ENCODE measurements at regions not wholly inside any gene's neighbourhood (a gene's known extent, or its start where the extent isn't known, plus 50 kb on each side); places are given as distances from the start of the nearest gene placed in this dataset.

- Histone ChIP-seq H3K9me2 (ENCODE audit: insufficient read depth) (no peaks in the 10 kb centered on the region), H3K9ac (no peak overlapping the region), H2AFZ (no peak overlapping the region), H3K4me1 (ENCODE audit: insufficient read depth) (no peaks in the 10 kb centered on the region), H3K27me3 (replicated peaks; ENCODE audit: insufficient read depth) (no peaks in the 10 kb centered on the region), H3K79me2 (ENCODE audit: insufficient read depth) (no peaks in the 10 kb centered on the region), H3K27ac (no peak overlapping the region), H3K9me3 (ENCODE audit: low read depth) (no peaks in the 10 kb centered on the region), H4K20me1 (ENCODE audit: insufficient read depth) (no peaks in the 10 kb centered on the region), H3K4me3 (no peak overlapping the region), H3F3A (ENCODE audit: insufficient read depth) (no peaks in the 10 kb centered on the region), H3K36me3 (ENCODE audit: low read depth) (no peaks in the 10 kb centered on the region), H3K4me2 (ENCODE audit: unreplicated experiment) (no peak overlapping the region)
- in situ Hi-C loops (cut with MboI), result no loop called here
- WGBS, 2 experiments (ENCODE audit: low coverage in 1 of 2, low lambda C conversion rate in 2 of 2, missing lambda C conversion rate in 2 of 2), result 16 to 21% methylated on average over 3 of the region's 3 CpGs
- TF ChIP-seq EZH2phosphoT487 (IDR thresholded peaks at IDR 0.05; ENCODE audit: insufficient read depth, low read depth) (no peak), EZH2 (IDR thresholded peaks at IDR 0.05; ENCODE audit: insufficient read depth, poor library complexity, severe bottlenecking) (no peak)
- no peak for DNase-seq
Observed at GRCh38 chr3:83513677-83514076, 1445.1 kb upstream of the CADM2 start.

DNA sequence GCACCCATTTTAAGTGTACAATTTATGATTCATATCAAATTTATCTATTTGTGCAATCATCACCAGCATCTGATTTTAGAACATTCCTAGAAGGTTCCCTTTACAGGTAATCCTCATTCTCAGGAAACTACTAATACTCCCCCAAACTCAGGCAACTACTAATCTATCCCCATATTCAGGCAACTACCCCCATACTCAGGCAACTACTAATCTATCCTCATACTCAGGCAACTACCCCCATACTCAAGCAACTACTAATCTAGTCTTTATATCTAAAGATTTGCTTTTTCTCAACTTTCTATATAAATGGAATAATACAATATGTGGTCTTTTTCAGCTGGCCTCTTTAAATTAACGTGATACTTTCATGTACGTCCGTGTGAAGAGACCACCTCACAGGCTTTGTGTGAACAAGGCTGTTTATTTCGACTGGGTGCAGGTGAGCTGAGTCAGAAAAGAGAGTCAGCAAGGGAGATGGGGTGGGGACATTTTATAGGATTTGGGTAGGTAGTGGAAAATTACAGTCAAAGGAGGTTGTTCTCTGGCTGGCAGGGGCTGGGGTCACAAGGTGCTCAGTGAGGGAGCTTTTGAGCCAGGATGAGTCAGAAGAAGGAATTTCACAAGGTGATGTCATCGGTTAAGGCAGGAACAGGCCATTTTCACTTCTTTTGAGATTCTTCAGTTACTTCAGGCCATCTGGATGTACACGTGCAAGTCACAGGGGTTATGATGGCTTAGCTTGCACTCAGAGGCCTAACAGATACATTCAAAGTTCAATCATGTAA, 1444.5 kb upstream of the CADM2 start:
- Histone ChIP-seq H3F3A (ENCODE audit: insufficient read depth) (no peaks in the 10 kb centered on the region), H3K9me2 (ENCODE audit: insufficient read depth) (no peaks in the 10 kb centered on the region), H4K20me1 (ENCODE audit: insufficient read depth) (no peaks in the 10 kb centered on the region), H3K79me2 (ENCODE audit: insufficient read depth) (no peaks in the 10 kb centered on the region), H3K27ac (no peak overlapping the region), H3K9ac (no peak overlapping the region), H3K4me2 (ENCODE audit: unreplicated experiment) (no peak overlapping the region), H3K27me3 (replicated peaks; ENCODE audit: insufficient read depth) (no peaks in the 10 kb centered on the region), H3K4me3 (no peak overlapping the region), H3K4me1 (ENCODE audit: insufficient read depth) (no peaks in the 10 kb centered on the region), H3K36me3 (ENCODE audit: low read depth) (no peaks in the 10 kb centered on the region), H3K9me3 (ENCODE audit: low read depth) (no peaks in the 10 kb centered on the region), H2AFZ (no peak overlapping the region)
- DNase-seq, result no peak
- in situ Hi-C loops (cut with MboI), result no loop called here
- 47 to 55% methylated on average over 6 of the region's 6 CpGs for WGBS, 2 experiments (ENCODE audit: low coverage in 1 of 2, low lambda C conversion rate in 2 of 2, missing lambda C conversion rate in 2 of 2)
- TF ChIP-seq EZH2phosphoT487 (IDR thresholded peaks at IDR 0.05; ENCODE audit: insufficient read depth, low read depth) (no peak), EZH2 (IDR thresholded peaks at IDR 0.05; ENCODE audit: insufficient read depth, poor library complexity, severe bottlenecking) (no peak)

DNA sequence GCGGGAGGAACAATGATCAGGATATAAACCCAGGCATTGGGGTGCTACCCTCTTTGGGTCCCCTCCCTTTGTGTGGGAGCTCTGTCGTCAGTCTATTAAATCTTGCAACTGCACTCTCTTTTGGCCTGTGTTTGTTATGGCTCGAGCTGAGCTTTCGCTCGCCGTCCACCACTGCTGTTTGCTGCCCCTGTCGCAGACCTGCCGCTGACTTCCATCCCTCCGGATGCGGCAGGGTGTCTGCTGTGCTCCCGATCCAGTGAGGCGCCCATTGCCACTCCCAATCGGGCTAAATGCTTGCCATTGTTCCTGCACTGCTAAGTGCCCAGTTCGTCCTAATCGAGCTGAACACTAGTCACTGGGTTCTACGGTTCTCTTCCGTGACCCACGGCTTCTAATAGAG, 1443.7 kb upstream of the CADM2 start:
- H3K36me3 ChIP-seq (ENCODE audit: low read depth), result no peaks in the 10 kb centered on the region

DNA sequence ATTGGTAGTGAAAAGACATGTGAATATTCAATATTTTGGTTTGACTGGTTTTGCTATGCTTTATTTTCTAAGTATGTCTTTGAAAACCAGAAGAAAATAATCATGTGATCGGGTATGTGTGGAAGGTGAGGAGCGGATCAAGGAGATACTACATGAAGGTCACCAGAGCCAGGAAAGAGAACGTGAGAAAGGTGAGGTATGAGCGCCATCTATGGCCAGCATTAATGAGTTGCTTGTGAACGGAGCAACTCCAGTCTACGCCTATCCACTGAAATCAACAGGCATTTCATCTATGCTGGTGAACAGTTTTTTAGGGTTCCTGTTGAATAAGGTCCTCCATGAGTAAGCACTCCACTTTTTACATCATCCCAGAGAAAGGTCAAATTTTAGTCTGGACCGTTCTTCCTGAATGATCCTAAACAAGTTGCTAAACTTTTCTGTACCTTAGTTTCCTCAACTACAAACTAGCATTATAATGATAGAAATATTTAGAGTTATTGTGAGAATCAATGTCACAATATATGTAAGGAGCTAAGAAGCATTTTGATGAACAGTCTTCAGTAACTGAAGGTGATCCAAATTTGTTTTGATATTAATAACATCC, 1435.2 kb upstream of the CADM2 start:
- no peaks in the 10 kb centered on the region for H4K20me1 ChIP-seq (ENCODE audit: insufficient read depth)
- peak; percentile 40 for DNase-seq
- in situ Hi-C loops (cut with MboI), result no loop called here
- no peaks in the 10 kb centered on the region for H3F3A ChIP-seq (ENCODE audit: insufficient read depth)
- no peaks in the 10 kb centered on the region for H3K36me3 ChIP-seq (ENCODE audit: low read depth)
- 26 to 34% methylated on average over 7 of the region's 7 CpGs for WGBS, 2 experiments (ENCODE audit: low coverage in 1 of 2, low lambda C conversion rate in 2 of 2, missing lambda C conversion rate in 2 of 2)
- TF ChIP-seq EZH2 (IDR thresholded peaks at IDR 0.05; ENCODE audit: insufficient read depth, poor library complexity, severe bottlenecking), result no peak
- TF ChIP-seq EZH2phosphoT487 (IDR thresholded peaks at IDR 0.05; ENCODE audit: insufficient read depth, low read depth), result no peak
- H3K27ac ChIP-seq, result no peak overlapping the region
- no peaks in the 10 kb centered on the region for H3K79me2 ChIP-seq (ENCODE audit: insufficient read depth)
- H2AFZ ChIP-seq, result no peak overlapping the region
- H3K9me2 ChIP-seq (ENCODE audit: insufficient read depth), result no peaks in the 10 kb centered on the region
- no peak overlapping the region for H3K4me2 ChIP-seq (ENCODE audit: unreplicated experiment)
- H3K27me3 ChIP-seq (replicated peaks; ENCODE audit: insufficient read depth), result no peaks in the 10 kb centered on the region
- H3K9me3 ChIP-seq (ENCODE audit: low read depth), result no peaks in the 10 kb centered on the region
- no peak overlapping the region for H3K9ac ChIP-seq
- H3K4me1 ChIP-seq (ENCODE audit: insufficient read depth), result no peaks in the 10 kb centered on the region
- H3K4me3 ChIP-seq, result no peak overlapping the region

More for the DNA sequence above, 1443.7 kb upstream of the CADM2 start:
- no peak for DNase-seq
- no peaks in the 10 kb centered on the region for H4K20me1 ChIP-seq (ENCODE audit: insufficient read depth)
- H3K4me3 ChIP-seq, result no peak overlapping the region
- no peak for TF ChIP-seq EZH2phosphoT487 (IDR thresholded peaks at IDR 0.05; ENCODE audit: insufficient read depth, low read depth)
- no peak for TF ChIP-seq EZH2 (IDR thresholded peaks at IDR 0.05; ENCODE audit: insufficient read depth, poor library complexity, severe bottlenecking)
- no peaks in the 10 kb centered on the region for H3K4me1 ChIP-seq (ENCODE audit: insufficient read depth)
- H3K27me3 ChIP-seq (replicated peaks; ENCODE audit: insufficient read depth), result no peaks in the 10 kb centered on the region
- no peaks in the 10 kb centered on the region for H3F3A ChIP-seq (ENCODE audit: insufficient read depth)
- in situ Hi-C loops (cut with MboI), result no loop called here
- H3K9ac ChIP-seq, result no peak overlapping the region
- H2AFZ ChIP-seq, result no peak overlapping the region
- no peaks in the 10 kb centered on the region for H3K79me2 ChIP-seq (ENCODE audit: insufficient read depth)
- no peak overlapping the region for H3K4me2 ChIP-seq (ENCODE audit: unreplicated experiment)
- no peaks in the 10 kb centered on the region for H3K9me2 ChIP-seq (ENCODE audit: insufficient read depth)
- WGBS, 2 experiments (ENCODE audit: low coverage in 1 of 2, low lambda C conversion rate in 2 of 2, missing lambda C conversion rate in 2 of 2), result 57 to 61% methylated on average over 18 of the region's 18 CpGs
- no peaks in the 10 kb centered on the region for H3K9me3 ChIP-seq (ENCODE audit: low read depth)
- no peak overlapping the region for H3K27ac ChIP-seq
